SKM-1 treated with dmso at 0.1 percent for 144 hours (cell line): ENCODE measurements at regions not wholly inside any gene's neighbourhood (a gene's known extent, or its start where the extent isn't known, plus 50 kb on each side); places are given as distances from the start of the nearest gene placed in this dataset.

Source experiments
- DNase-seq: peaks from one replicate; lab custom pipeline; 2025; ENCODE audit not compliant: unreplicated experiment; lab: John Stamatoyannopoulos, UW

GRCh38 chr1:184218458-184219075 lies 167.0 kb downstream of the TSEN15 start:
- DNase-seq, result no peak

GRCh38 chr1:184219414-184219813 lies 167.4 kb upstream of the C1orf21 start:
- no peak for DNase-seq

- no peak for DNase-seq
Measured at GRCh38 chr1:184219883-184220282, 166.9 kb upstream of the C1orf21 start.

- no peak for DNase-seq
Measured at GRCh38 chr1:184221087-184221486, 165.7 kb upstream of the C1orf21 start.

GRCh38 chr1:184222652-184223052 lies 164.2 kb upstream of the C1orf21 start:
- DNase-seq, result peak; percentile 59

GRCh38 chr1:184223216-184223615 lies 163.6 kb upstream of the C1orf21 start:
- DNase-seq, result no peak

GRCh38 chr1:184225283-184226099 lies 161.3 kb upstream of the C1orf21 start:
- no peak for DNase-seq

GRCh38 chr1:184226100-184226487 lies 160.7 kb upstream of the C1orf21 start:
- no peak for DNase-seq

- no peak for DNase-seq
Measured at GRCh38 chr1:184228558-184228957, 158.3 kb upstream of the C1orf21 start.

- DNase-seq, result no peak
Measured at GRCh38 chr1:184237588-184237987, 149.2 kb upstream of the C1orf21 start.

- no peak for DNase-seq
Measured at GRCh38 chr1:184241446-184241845, 145.4 kb upstream of the C1orf21 start.

GRCh38 chr1:184242507-184242943 lies 144.3 kb upstream of the C1orf21 start:
- DNase-seq, result no peak

- DNase-seq, result no peak
Measured at GRCh38 chr1:184244962-184245361, 141.9 kb upstream of the C1orf21 start.

GRCh38 chr1:184247671-184248070 lies 139.2 kb upstream of the C1orf21 start:
- DNase-seq, result no peak

GRCh38 chr1:184253921-184254320 lies 132.9 kb upstream of the C1orf21 start:
- DNase-seq, result no peak

GRCh38 chr1:184254849-184255248 lies 132.0 kb upstream of the C1orf21 start:
- DNase-seq, result no peak

- DNase-seq, result no peak
Measured at GRCh38 chr1:184255560-184255959, 131.3 kb upstream of the C1orf21 start.

GRCh38 chr1:184257873-184258272 lies 129.0 kb upstream of the C1orf21 start:
- DNase-seq, result no peak

- DNase-seq, result no peak
Measured at GRCh38 chr1:184258525-184258924, 128.3 kb upstream of the C1orf21 start.

GRCh38 chr1:184260382-184260781 lies 126.4 kb upstream of the C1orf21 start:
- no peak for DNase-seq

- DNase-seq, result no peak
Measured at GRCh38 chr1:184262109-184262508, 124.7 kb upstream of the C1orf21 start.

- DNase-seq, result no peak
Measured at GRCh38 chr1:184267747-184268146, 119.1 kb upstream of the C1orf21 start.

GRCh38 chr1:184270556-184270955 lies 116.3 kb upstream of the C1orf21 start:
- DNase-seq, result no peak
